PC-3 (cell line): ENCODE measurements at regions not wholly inside any gene's neighbourhood (a gene's known extent, or its start where the extent isn't known, plus 50 kb on each side); places are given as distances from the start of the nearest gene placed in this dataset.

Source experiments
- ATAC-seq: fragments of 200-7000 bp; cut with Tn5 transposase; 2 replicates; pipeline ENCODE4 v1.9.1; 2020; ENCODE audit warnings: mild to moderate bottlenecking, moderate library complexity
- BruUV-seq: library from RNA; stranded (reverse); fragments of 400-500 nt; replicated peaks from 2 replicates; lab custom pipeline; 2021; lab: Mats Ljungman, UMichigan
- CTCF ChIA-PET: fragments of 300-600 bp; sonication (Branson Sonifier 250); formaldehyde crosslinking; loops from one replicate; lab custom pipeline; 2022; ENCODE audit warnings: antibody characterized with exemption; lab: Charles Lee
- POLR2A ChIA-PET: fragments of 300-600 bp; sonication (Branson Sonifier 250); formaldehyde crosslinking; loops from one replicate; lab custom pipeline; 2022; ENCODE audit warnings: antibody characterized with exemption; ENCODE audit not compliant: unreplicated experiment; lab: Charles Lee
- DNase-seq: peaks from one replicate; pipeline ENCODE4 v3.0.0-alpha.2; 2015
- H2AFZ ChIP-seq: fragments of 300-600 bp; sonication (generic); 2 replicates; pipeline ENCODE4 v1.6.0; 2016; ENCODE audit warnings: antibody characterized with exemption, low read length
- H3F3A ChIP-seq: fragments of 300-600 bp; sonication (generic); one replicate; pipeline ENCODE4 v1.6.0; 2017; ENCODE audit warnings: antibody characterized with exemption, low read length, control low read depth, mild to moderate bottlenecking; ENCODE audit not compliant: unreplicated experiment
- H3K27ac ChIP-seq: fragments of 300-600 bp; sonication (generic); 2 replicates; pipeline ENCODE4 v1.5.1; 2016; ENCODE audit warnings: mild to moderate bottlenecking, low read length
- H3K27me3 ChIP-seq: fragments of 300-600 bp; sonication (generic); 2 replicates; pipeline ENCODE4 v1.6.1; 2016; ENCODE audit warnings: low read length, mixed read lengths
- H3K36me3 ChIP-seq: fragments of 300-600 bp; sonication (generic); 2 replicates; pipeline ENCODE4 v1.6.1; 2016; ENCODE audit warnings: low read depth, mixed run types, low read length, mixed read lengths
- H3K4me1 ChIP-seq: fragments of 300-600 bp; sonication (generic); 2 replicates; pipeline ENCODE4 v1.5.1; 2016; ENCODE audit warnings: low read length; ENCODE audit not compliant: insufficient read depth
- H3K4me2 ChIP-seq: fragments of 300-600 bp; sonication (generic); 2 replicates; pipeline ENCODE4 v1.6.0; 2016; ENCODE audit warnings: low read length
- H3K4me3 ChIP-seq: fragments of 300-600 bp; sonication (generic); 2 replicates; pipeline ENCODE4 v1.5.1; 2016; ENCODE audit warnings: mild to moderate bottlenecking, low read length, mixed read lengths
- H3K79me2 ChIP-seq: fragments of 300-600 bp; sonication (generic); 2 replicates; pipeline ENCODE4 v1.6.1; 2017; ENCODE audit warnings: low read length, mixed read lengths
- H3K9ac ChIP-seq: fragments of 300-600 bp; sonication (generic); 2 replicates; pipeline ENCODE4 v1.6.0; 2016; ENCODE audit warnings: mild to moderate bottlenecking, low read length
- H3K9me2 ChIP-seq: fragments of 300-600 bp; sonication (generic); replicated peaks from 2 replicates; pipeline ENCODE4 v1.6.1; 2016; ENCODE audit warnings: mixed run types, low read length, mixed read lengths
- H3K9me3 ChIP-seq: fragments of 300-600 bp; sonication (generic); 2 replicates; pipeline ENCODE4 v1.6.1; 2016; ENCODE audit warnings: low read length, mixed read lengths
- H4K20me1 ChIP-seq: fragments of 300-600 bp; sonication (generic); 2 replicates; pipeline ENCODE4 v1.6.1; 2016; ENCODE audit warnings: low read length, mixed read lengths
- CTCF ChIP-seq: fragments of 300-600 bp; sonication (generic); conservative IDR thresholded peaks from 2 replicates; pipeline ENCODE4 v1.5.1; 2017; ENCODE audit warnings: antibody characterized with exemption, low read depth, mild to moderate bottlenecking, low read length
- EZH2 ChIP-seq: fragments of 300-600 bp; sonication (generic); IDR thresholded peaks from one replicate; pipeline ENCODE4 v1.6.1; 2017; ENCODE audit warnings: antibody characterized with exemption, mild to moderate bottlenecking, low read length; ENCODE audit not compliant: unreplicated experiment
- EZH2phosphoT487 ChIP-seq: fragments of 300-600 bp; sonication (generic); IDR thresholded peaks from 2 replicates; pipeline ENCODE4 v1.6.1; 2018; ENCODE audit warnings: mild to moderate bottlenecking, antibody characterized with exemption, low read length, borderline replicate concordance
- intact Hi-C: fragments of 100-400 bp; cut with micrococcal nuclease; formaldehyde crosslinking; loops from 2 replicates; pipeline ENCODE4 v1.9.0; 2023

DNA sequence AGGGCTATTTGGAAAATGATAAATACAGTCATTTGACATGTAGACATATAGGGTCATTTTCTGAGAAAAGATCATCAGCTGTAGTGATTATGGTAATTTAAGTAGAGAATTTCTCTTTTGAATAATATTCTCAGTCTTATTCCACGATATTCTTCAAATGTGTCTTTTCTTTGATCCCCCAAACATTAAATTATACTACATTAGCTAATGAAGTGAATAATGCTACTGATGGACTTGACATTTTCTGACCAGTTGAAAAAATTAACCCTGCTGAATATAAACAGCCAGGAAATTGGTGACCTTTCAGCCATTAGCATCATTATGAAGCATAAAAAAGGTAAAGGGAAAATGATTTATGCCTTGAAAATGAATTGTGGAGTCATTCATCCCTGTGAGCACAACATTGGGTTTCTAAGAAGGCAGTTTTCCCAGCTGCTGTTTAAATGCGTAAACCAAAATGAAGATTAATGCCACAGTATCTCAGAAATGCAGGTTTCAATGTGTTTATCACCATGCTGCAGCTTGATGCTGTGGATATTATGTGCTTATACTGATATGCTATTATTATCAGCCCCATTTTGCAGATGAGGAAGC is 489.1 kb downstream of the KCTD16 start:
- ATAC-seq, result no peak
- H3K27ac ChIP-seq, result no peak overlapping the region
- no peaks in the 10 kb centered on the region for H3K79me2 ChIP-seq
- H3K4me3 ChIP-seq, result no peak overlapping the region
- no peaks in the 10 kb centered on the region for H3K4me1 ChIP-seq
- no TSS peak for BruUV-seq
- no peaks in the 10 kb centered on the region for H4K20me1 ChIP-seq
- POLR2A ChIA-PET, result no interaction called here
- H3K9ac ChIP-seq, result no peak overlapping the region
- TF ChIP-seq EZH2 (no peak), CTCF (no peak), EZH2phosphoT487 (no peak)
- H3K4me2 ChIP-seq, result no peak overlapping the region
- H3K9me2 ChIP-seq, result no peaks in the 10 kb centered on the region
- CTCF ChIA-PET, result no interaction called here
- no peak for DNase-seq
- H2AFZ ChIP-seq, result no peak overlapping the region
- no peaks in the 10 kb centered on the region for H3K9me3 ChIP-seq
- intact Hi-C loops, result no loop called here
- H3F3A ChIP-seq, result no peaks in the 10 kb centered on the region
- no peaks in the 10 kb centered on the region for H3K36me3 ChIP-seq
- no peaks in the 10 kb centered on the region for H3K27me3 ChIP-seq

DNA sequence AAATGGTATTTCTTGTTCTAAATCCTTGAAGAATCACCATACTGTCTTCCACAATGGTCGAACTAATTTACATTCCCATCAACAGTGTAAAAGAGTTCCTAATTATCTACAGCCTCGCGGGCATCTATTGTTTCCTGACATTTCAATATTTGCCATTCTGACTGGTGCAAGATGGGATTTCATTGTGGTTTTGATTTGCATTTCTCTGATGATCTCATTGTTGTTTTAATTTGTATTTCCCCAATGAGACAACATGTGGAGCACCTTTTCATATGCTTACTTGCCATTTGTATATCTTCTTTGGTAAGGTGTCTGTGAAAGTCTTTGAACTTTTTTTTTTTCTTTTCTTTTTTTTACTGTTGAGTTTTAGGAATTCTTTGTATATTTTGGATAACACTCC is 473.6 kb downstream of the KCTD16 start:
- intact Hi-C loops, result no loop called here
- Histone ChIP-seq H3K79me2 (no peaks in the 10 kb centered on the region), H3K36me3 (no peaks in the 10 kb centered on the region), H2AFZ (no peak overlapping the region), H3K9ac (no peak overlapping the region), H3K4me3 (no peak overlapping the region), H3K4me1 (no peaks in the 10 kb centered on the region), H4K20me1 (no peaks in the 10 kb centered on the region), H3F3A (no peaks in the 10 kb centered on the region), H3K27me3 (no peaks in the 10 kb centered on the region; the same call in 1 of the 2 replicates), H3K27ac (no peak overlapping the region), H3K4me2 (no peak overlapping the region), H3K9me3 (no peaks in the 10 kb centered on the region), H3K9me2 (no peaks in the 10 kb centered on the region)
- no TSS peak for BruUV-seq
- CTCF ChIA-PET, result no interaction called here
- DNase-seq (no peak), ATAC-seq (no peak)
- POLR2A ChIA-PET, result no interaction called here
- TF ChIP-seq CTCF (no peak), EZH2phosphoT487 (no peak), EZH2 (no peak)

DNA sequence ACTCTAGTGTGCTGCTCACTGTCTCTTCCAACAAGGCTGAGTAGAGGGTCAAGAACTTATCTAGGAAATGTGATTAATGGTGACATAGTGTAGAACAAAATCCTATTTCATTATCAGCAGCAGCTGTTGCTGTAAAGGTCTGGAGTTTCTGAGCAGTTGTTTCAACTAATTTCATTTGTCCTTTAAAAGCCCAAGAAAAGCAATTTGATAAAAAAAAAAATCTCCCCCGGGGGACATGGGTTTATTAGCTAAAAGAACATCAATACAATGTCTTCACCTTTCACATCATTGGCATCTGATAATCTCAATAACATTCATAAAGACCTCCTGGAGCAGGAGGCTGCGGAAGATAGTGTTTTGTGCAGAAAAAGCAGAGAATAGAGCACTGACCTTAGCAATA is 468.1 kb downstream of the KCTD16 start:
- H2AFZ ChIP-seq, result no peak overlapping the region
- H3K9me3 ChIP-seq, result no peaks in the 10 kb centered on the region
- no peaks in the 10 kb centered on the region for H3K9me2 ChIP-seq
- no peaks in the 10 kb centered on the region for H3K4me1 ChIP-seq
- no peak overlapping the region for H3K4me2 ChIP-seq
- BruUV-seq, result no TSS peak
- no peak overlapping the region for H3K27ac ChIP-seq
- no peak overlapping the region for H3K4me3 ChIP-seq
- no peak overlapping the region for H3K9ac ChIP-seq
- no peaks in the 10 kb centered on the region for H3K36me3 ChIP-seq
- H3K27me3 ChIP-seq, result no peaks in the 10 kb centered on the region; the same call in 1 of the 2 replicates
- ChIA-PET POLR2A (no interaction called here), CTCF (no interaction called here)
- H3K79me2 ChIP-seq, result no peaks in the 10 kb centered on the region
- H4K20me1 ChIP-seq, result no peaks in the 10 kb centered on the region
- no peak for TF ChIP-seq EZH2phosphoT487
- no peak for TF ChIP-seq EZH2
- no peak for TF ChIP-seq CTCF
- H3F3A ChIP-seq, result no peaks in the 10 kb centered on the region
- intact Hi-C loops, result no loop called here
- no peak for DNase-seq
- ATAC-seq, result no peak
